HG02943 (cell line): ENCODE measurements at regions not wholly inside any gene's neighbourhood (a gene's known extent, or its start where the extent isn't known, plus 50 kb on each side); places are given as distances from the start of the nearest gene placed in this dataset.

Experiments used
- ATAC-seq: cut with Tn5 transposase; IDR thresholded peaks from one replicate; pipeline ENCODE4 v1.9.1; 2021; ENCODE audit warnings: mild to moderate bottlenecking, low read depth, moderate library complexity; ENCODE audit not compliant: unreplicated experiment

DNA sequence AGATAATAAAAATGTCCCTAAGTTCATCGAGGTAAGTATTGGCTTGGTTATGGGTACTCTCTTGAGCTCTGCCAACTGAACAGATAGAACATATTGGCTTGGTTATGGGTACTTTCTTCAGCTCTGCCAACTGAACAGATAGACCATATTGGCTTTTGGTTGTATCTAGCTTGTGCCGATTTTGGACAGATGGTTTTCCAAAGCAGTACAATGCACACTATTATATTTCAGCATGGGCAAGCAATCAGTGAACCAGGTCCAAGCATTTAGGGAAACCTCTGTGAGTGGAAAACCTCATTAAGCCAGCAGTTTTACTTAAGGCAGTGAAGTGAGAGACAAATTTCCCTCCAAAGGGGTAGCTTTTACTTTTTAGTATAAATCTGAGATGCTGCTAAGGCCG is 1440.5 kb upstream of the SPRY2 start:
- ATAC-seq, result no peak

DNA sequence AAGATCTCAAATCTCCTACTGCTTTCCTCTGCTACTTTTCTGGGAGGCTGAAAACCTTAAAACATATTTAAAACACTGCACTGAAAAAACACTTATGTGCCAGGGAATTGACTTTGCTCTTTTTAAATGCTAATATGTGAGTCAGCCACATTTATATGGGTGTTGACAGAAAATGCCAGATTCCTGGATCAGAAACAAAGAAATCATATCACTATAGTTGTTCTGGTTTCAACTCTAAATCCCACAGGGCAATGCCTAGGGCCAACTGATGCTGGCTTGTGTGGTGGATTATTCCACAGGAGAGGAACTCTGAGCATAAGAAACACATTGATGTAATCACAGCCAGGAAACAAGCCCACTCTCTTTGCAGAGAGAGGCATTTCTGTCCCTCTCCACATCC is 1439.0 kb upstream of the SPRY2 start:
- ATAC-seq, result no peak

DNA sequence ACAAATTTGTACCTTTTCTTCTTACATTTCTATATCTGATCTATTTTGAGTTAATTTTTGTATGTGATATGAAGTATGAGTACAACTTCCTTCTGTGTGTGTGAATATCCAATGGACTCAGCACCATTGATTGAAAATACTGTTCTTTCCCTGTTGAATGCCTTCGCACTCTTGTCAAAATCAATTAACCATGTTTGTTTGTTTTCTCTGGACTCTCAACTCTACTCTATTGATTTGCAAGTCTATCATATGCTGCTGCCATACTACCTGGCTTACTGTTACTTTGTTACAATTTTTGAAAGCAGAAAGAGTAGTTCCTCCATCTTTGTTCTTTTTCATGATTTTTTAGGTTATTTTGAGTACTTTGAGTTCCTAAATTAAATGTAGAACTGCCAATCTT is 1437.4 kb upstream of the SPRY2 start:
- no peak for ATAC-seq

DNA sequence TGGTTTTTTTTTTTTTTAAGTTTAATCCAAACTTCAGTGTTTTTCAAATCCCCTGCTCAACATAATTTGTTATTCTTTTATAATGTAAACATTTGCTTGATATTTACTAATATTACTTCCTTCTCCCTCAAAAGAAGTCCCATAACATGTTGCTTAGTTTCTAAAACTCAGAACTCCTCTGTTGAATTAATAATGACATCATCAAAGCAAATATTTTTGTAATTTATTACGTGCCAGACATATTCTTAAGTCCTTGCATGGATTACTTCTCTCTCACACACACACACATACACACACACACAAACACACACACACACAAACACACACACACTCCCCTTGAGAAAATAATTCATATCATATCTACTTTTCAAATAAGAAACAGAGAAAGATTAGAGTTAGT is 1432.3 kb upstream of the SPRY2 start:
- no peak for ATAC-seq

DNA sequence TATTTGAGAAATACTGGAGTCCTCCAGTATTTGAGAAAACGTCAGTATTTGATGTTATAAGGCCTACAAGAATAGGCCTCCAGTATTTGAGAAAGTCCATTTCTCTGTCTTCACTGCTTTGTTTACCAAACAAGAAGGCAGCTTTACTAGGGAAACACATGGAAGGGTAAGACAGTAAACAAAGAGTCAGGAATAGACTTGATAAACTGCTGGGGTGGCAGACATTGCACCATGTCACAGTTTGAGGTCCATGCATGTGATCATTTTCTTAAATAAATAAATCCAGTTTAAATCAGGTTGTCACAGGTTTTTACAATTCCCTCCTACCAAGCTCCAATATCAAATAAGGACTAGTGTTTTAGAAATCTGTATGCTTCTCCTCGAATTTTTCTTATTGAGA is 1431.0 kb upstream of the SPRY2 start:
- no peak for ATAC-seq

DNA sequence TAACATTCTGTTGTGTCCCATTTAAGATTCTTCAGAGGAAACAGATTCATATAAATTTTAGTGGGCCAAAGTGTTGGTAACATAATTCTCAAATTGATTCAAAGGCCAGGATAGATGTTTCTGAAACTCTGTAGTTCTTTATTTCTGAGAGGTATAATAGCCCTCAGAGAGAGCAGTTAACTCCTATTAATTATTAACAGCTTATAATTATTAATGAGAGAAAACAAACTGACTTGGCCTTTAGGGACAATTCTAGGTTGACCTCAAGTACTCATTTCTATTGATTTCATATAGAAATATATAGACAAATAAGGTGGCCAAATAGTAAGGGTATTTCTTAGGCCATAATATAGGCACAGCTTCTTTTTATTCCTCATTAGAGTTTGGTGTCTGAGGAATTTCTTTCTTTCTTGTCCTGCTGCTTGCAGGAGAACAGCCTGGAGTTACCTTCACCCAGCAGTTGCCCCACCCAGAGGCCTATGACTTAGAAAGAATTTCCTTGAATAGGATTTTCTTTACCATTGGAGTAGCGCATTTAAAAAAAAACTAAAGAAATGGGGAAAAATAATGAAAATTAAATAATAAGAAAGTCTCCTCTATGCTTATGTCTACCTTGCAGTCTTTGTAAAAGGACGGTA is 1430.1 kb upstream of the SPRY2 start:
- ATAC-seq, result no peak

DNA sequence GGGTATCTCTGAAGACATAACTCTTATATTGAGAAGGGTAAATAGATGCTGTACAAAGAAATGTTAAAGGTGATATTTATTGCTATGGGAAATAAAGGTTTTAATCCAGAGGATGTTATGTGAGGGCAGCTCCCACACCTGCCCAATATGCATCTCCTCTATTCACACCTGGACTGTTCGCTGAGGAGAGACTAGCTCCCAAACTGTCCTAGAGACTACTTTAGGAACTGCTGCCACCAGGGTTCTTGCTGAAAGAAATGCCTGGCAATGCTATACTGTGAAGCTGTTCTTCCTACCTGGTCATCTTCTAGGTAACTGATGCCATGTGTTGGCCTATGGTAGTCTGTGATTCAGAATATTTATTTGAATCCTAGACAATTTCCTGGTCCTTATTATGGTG is 1421.5 kb upstream of the SPRY2 start:
- ATAC-seq, result no peak

DNA sequence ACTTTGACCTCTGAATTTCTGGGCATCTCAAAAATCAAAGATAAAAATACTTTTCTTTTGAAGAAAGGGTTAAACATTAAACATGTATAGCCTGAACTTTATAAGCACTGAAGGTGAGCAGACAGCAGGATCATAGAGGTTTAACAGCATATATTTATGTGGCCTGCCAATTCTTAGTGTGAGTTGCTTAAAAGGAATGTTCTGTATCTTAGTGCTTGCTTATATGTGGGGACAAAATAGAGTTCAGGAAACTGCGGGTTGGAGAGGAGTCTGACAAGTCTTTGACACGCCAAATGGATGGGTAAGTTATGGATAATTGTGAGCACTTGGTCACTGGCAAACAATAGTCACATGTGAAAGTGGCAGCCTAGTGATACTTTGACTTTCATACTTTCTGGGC is 1419.4 kb upstream of the SPRY2 start:
- ATAC-seq, result no peak

DNA sequence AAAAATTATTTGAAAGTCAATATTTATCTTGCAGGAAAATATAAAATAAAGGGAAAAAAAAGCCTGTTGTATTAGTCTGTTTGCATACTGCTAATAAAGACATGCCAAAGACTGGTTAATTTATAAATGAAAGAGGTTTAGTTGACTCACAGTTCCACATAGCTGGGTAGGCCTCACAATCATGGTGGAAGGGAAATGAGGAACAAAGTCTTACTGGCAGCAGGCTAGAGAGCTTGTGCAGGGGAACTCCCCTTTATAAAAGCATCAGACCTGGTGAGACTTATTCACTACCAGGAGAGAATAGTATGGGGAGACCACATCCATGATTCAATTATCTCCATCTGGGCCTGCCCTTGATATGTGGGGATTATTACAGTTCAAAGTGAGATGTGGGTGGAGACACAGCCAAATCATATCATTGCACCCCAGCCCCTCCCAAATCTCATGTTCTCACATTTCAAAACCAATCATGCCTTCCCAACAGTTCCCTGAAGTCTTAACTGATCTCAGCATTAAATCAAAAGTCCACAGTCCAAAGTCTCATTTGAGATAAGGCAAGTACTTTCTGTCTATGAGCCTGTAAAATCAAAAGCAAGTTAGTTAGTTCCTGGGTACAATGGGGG is 1416.5 kb upstream of the SPRY2 start:
- no peak for ATAC-seq

DNA sequence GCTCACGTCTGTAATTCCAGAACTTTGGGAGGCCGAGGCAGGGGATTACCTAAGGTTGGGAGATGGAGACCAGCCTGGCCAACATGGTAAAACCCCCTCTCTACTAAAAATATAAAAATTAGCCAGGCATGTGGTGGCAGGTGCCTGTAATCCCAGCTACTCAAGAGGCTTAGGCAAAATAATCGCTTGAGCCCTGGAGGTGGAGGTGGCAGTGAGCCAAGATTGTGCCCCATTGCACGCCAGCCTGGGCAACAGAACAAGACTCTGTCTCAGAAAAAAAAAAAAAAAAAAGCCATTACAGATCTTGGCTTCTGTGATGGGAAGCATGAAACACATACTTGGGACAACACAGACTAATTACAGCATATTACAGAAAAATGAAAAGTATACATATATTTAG is 1404.5 kb upstream of the SPRY2 start:
- ATAC-seq, result no peak

DNA sequence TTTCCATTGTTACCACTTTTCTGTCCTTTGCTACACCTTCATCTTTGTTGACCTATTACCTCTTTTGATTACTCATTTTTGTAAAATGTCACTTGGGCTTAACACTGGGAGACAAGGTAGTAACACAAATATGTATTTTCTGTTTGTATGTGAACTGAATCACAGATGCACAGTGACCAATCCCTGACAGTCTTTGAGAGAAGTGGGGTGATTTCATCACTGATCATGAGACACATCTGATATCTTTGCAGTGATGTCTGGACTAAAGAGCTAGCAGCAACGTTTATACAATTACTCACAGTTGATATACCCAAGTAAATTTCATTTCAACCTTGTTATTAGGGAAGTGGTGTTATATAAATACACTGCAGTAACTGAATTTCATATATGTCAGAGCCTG is 1397.4 kb upstream of the SPRY2 start:
- no peak for ATAC-seq

DNA sequence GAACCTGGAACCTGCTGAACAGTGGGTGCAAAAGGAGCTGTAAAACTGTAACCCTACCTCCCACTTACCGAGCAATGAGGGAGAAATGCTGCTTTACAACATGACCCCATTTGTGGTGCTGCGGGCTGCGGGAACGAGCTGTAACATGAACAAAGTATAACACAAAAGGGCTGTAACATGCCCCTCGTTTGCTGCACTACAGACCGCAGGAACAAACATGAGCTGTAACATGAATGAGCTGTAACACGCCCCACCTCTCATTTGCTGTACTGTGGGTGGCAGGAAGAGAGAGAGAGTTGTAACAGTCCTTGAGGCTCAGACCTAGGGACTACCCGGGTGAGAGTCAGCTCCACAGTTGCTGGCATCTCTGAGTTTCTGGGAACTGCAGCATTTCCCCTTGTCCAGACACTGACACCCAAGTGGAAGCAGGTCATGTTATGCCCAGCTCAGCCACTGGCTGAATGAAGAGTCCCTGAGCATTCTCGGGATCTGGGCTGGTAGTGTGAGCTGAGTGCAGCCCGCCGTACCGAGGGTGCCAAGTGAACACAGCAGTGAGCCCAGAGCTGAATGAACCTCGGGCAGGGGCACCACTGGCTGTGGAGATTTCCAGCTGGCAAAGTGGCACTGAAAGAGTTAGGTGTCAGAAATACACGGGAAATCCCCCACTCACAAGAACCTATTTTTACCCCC is 1385.3 kb upstream of the SPRY2 start:
- ATAC-seq, result no peak

DNA sequence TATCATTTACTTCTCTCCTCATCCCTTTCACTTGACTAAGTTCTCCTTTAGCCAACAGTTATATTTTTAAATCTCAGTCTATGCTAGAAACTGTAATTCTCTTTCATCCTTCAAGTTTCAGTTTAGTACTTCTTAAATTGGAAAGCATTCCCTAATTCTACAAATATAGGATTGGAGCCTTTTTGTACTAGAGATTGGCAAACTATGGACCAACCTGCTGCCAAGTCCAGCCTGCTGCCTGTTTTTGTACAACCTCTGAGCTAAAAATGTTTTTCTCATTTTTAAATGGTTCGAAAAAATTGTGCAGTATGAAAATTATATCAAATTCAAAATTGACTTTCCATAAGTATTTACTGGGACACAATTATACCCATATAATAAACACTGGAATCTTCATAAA is 1381.5 kb upstream of the SPRY2 start:
- no peak for ATAC-seq

DNA sequence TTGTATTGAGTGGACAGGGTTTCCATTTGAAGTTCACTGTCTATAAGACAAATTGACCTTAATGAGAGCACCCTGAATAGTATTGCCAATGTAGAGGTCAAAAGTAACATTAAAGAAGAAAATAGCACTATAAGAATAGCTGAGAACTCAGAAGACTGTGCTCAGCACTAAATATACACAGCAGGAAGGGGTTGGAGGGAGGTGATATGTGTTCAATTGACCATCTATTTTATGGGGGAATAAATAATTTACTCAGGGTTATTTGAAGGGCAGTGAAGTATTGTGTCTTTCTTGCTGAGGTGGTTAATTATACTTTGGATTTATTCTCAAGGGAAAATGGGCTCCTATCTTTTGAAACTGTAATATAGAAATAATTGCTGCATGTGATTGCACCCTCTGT is 1380.5 kb upstream of the SPRY2 start:
- no peak for ATAC-seq

DNA sequence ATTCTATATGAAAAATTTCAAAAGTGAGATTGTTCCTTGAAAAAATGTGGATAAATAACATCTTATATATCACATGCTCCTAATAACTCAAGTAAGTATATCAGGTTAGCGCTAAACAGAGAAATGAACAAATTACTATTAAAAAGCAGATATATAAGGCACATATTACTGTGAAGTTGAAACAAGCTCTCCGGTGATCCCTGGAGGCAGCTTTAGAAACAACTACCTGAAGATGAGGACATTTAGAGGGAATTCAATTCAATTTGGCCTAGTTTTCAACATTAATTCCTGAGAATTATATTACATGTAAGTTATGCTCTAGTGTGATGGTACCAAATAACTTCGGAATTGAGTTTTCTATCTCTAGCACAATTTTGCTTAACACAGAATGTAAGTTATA is 1373.6 kb upstream of the SPRY2 start:
- no peak for ATAC-seq

DNA sequence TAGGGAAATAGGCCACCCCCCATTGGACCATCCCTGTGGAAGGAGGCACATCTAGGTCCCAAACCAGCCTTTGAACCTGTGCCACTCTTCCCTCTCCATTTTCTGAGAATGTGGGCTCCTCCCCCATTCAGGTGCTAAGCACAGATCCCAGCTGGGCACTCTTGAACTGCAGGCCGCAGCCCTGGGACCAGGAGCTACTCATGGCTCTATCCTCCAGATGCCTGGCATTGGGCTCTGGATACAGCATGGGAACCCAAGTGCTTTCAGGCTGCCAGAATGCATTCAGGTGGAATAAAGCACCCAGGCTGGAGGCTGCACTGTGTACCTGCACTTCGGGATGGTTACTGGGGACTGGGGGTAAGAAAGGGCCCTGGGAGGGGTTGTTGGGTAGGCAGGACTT is 1372.3 kb upstream of the SPRY2 start:
- no peak for ATAC-seq

DNA sequence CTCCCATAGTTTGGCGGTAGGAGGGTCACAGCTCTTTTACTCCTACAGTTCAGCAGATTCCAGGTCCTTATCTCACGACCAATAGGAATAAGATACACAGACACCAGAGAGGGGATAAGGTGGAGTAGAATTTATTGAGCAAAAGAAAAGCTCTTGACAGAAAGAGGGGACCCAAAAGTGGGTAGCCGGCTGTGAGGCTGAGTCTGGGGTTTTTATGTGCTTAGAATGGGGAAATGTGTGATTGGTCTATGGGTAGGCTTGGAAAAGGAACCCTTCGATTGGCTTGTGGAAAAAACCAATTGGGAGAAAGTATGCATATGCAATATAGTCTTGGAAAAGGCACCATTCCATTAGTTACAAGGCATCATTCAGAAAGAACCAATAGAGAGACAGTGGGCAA is 1356.9 kb upstream of the SPRY2 start:
- no peak for ATAC-seq

DNA sequence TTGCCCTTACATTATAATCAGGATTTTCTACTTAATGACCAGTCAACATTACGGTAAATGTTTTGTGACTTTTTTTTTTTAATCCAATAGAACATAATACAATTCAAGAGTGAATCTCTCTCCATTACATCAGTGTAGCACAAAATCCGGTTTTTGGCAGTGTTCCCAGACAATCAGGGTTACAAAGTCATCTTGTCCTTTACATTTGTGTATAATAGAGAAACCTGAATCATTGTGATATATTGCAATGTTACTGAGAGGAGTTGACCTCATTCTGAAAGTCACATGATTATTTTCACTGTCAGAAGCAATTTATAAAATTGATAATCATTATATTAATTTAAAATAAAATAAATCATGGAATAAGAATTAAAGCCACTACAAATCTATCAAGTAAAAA is 1346.0 kb upstream of the SPRY2 start:
- no peak for ATAC-seq

DNA sequence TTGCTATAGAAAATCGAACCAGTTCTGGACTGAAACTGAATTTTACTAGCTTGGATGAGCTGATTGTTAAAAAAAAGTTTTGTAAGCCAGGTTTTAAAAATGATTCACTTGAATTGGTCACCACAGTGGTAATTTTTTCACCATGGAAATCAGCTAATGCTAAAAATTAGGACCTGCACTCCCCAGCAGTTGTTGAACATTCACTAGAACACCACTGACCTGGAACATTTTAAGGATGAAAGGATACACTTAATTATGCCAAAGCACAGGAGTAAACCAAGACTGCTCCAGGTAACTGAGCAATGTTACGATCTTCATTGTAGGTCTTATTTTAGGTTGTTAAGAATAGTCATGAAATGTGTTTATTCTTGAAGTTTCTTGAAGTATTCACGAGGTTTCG is 1342.6 kb upstream of the SPRY2 start:
- ATAC-seq, result no peak

DNA sequence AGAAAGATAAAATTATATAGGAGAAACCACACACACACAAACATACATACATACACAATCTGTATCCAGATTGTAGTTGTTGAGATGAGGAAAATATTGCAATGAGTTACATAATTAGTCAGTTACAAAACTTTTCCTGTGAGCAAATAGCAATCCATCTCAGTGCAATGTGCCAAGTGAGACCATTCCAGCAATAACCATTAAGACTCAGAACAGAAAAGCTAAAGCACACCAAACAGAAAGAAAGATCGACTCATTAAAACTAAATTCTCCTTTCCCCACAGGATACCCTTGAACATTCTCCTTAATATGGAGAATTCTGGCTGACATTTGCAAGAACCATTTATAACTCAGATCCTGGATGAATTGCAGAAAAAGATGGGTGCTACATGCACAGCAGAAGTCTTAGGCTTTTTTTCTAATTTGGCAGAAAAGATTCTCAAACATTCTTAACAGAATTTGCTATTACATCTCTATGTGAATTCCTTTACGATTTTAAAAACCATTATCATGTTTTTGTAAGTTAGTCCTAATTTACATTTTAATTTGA is 1341.2 kb upstream of the SPRY2 start:
- ATAC-seq, result no peak

DNA sequence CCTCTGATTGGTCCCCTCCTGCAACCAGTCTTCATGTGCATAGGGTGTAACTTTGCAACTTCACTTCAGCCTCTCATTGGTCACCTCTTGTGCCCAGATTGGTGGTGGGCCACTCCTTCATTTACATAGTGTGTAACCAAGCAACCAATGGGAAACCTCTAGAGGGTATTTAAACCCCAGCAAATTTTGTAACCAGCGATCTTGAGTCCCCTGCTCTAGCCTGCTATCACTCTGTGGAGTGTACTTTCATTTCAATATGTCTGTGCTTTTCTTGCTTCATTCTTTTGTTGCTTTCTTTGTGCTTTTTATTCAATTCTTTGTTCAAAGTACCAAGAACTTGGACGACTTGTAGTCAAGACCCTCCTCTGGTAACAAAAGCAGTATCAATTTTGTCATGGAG is 1336.9 kb upstream of the SPRY2 start:
- no peak for ATAC-seq

DNA sequence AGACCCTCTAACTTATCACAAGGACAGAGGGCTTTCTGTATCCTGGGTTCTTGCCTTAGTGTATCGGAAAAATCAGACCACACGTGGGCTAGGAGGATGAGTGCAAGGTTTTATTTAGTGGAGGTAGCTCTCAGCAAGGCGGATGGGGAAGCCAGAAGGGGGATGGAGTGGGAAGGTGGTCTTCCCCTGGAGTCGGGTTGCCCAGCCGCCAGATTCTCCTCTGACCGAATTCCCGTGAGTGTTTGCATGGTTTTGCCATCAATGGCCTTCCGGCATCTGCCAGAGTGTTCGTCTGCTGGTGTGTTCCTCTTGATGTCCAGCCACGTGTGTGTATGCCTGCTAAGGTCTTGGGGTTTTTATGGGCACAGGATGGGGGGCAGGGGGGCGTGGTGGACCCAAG is 1335.1 kb upstream of the SPRY2 start:
- ATAC-seq, result no peak
